ENCODE measurements at regions not wholly inside any gene's neighbourhood (a gene's known extent, or its start where the extent isn't known, plus 50 kb on each side); places are given as distances from the start of the nearest gene placed in this dataset.

- TF ChIP-seq CTCF (IDR thresholded peaks at IDR 0.05; ENCODE audit: low read depth, low read length) (no peak), EZH2phosphoT487 (IDR thresholded peaks at IDR 0.05; ENCODE audit: low read depth) (no peak)
Observed at GRCh38 chr11:19345519-19345847, 104.7 kb upstream of the E2F8 start.
